ENCODE measurements at regions not wholly inside any gene's neighbourhood (a gene's known extent, or its start where the extent isn't known, plus 50 kb on each side); places are given as distances from the start of the nearest gene placed in this dataset.

GRCh38 chr6:110534731-110535492 is 58.5 kb upstream of the SLC22A16 start:
- TF ChIP-seq CTCF (IDR thresholded peaks at IDR 0.05; ENCODE audit: control extremely low read depth in 1 of 3, insufficient read depth in 1 of 3, low read depth in 1 of 3, low read length in 3 of 3) (no peak), ATF2 (IDR thresholded peaks at IDR 0.05; ENCODE audit: low read length) (no peak), RAD21 (IDR thresholded peaks at IDR 0.05 in 1 of 2, conservative IDR thresholded peaks at IDR 0.05 in 1 of 2; ENCODE audit: low read depth in 2 of 2, low read length in 2 of 2) (no peak), GABPA (IDR thresholded peaks at IDR 0.05; ENCODE audit: borderline replicate concordance, insufficient read depth, low read length) (no peak), HDAC2 (IDR thresholded peaks at IDR 0.05; ENCODE audit: borderline replicate concordance in 1 of 2, low read depth in 2 of 2, low read length in 2 of 2) (no peak), POLR2A (IDR thresholded peaks at IDR 0.05; ENCODE audit: control extremely low read depth in 1 of 2, low read depth in 2 of 2, low read length in 2 of 2) (no peak)
- TF ChIP-seq, protein P1, sequence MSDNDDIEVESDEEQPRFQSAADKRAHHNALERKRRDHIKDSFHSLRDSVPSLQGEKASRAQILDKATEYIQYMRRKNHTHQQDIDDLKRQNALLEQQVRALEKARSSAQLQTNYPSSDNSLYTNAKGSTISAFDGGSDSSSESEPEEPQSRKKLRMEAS (IDR thresholded peaks at IDR 0.05) = no peak

All from H1 (cell line).